ENCODE measurements at regions not wholly inside any gene's neighbourhood (a gene's known extent, or its start where the extent isn't known, plus 50 kb on each side); places are given as distances from the start of the nearest gene placed in this dataset.

- TF ChIP-seq CTCF (IDR thresholded peaks at IDR 0.05) = no peak
- TF ChIP-seq EP300 (IDR thresholded peaks at IDR 0.05) = no peak
- TF ChIP-seq POLR2A (IDR thresholded peaks at IDR 0.05; ENCODE audit: low read depth) = no peak
- no peak for TF ChIP-seq POLR2AphosphoS5 (IDR thresholded peaks at IDR 0.05)
These were observed 112.0 kb downstream of the SH3TC2 start for GRCh38 chr5:148950892-148951291.

Measured in esophagus muscularis mucosa (tissue), 4 donors.